DOHH2 (cell line): ENCODE measurements at regions not wholly inside any gene's neighbourhood (a gene's known extent, or its start where the extent isn't known, plus 50 kb on each side); places are given as distances from the start of the nearest gene placed in this dataset.

Source experiments
- CTCF ChIP-seq: fragments of 200-600 bp; sonication (generic); IDR thresholded peaks from one replicate; pipeline ENCODE4 v1.5.1; 2014; ENCODE audit warnings: antibody characterized with exemption, mild to moderate bottlenecking, low read depth, low read length; ENCODE audit not compliant: poor library complexity, severe bottlenecking
- EZH2phosphoT487 ChIP-seq: fragments of 200-600 bp; sonication (generic); IDR thresholded peaks from 2 replicates; pipeline ENCODE4 v1.6.1; 2017; ENCODE audit warnings: borderline replicate concordance, mild to moderate bottlenecking, antibody characterized with exemption, low read length, moderate library complexity, mixed read lengths

- TF ChIP-seq CTCF (no peak), EZH2phosphoT487 (no peak)
Observed at GRCh38 chrX:137999071-137999470, 433.1 kb downstream of the ZIC3 start.
